WI38 (cell line): ENCODE measurements at regions not wholly inside any gene's neighbourhood (a gene's known extent, or its start where the extent isn't known, plus 50 kb on each side); places are given as distances from the start of the nearest gene placed in this dataset.

Experiments used
- H3K4me3 ChIP-seq: 2 replicates; pipeline ENCODE4 v1.5.1; 2011; ENCODE audit warnings: low read depth, mild to moderate bottlenecking, control low read depth, low read length
- CTCF ChIP-seq: IDR thresholded peaks from 2 replicates; pipeline ENCODE4 v1.5.1; 2012; ENCODE audit warnings: low read depth, mild to moderate bottlenecking, control low read depth, low read length

- no peak for TF ChIP-seq CTCF
- no peak overlapping the region for H3K4me3 ChIP-seq
Measured at GRCh38 chr2:129239141-129239540, 740.3 kb upstream of the RAB6C start.

- no peak overlapping the region for H3K4me3 ChIP-seq
- TF ChIP-seq CTCF = no peak
Measured at GRCh38 chr2:129240061-129240460, 739.4 kb upstream of the RAB6C start.

GRCh38 chr2:129242269-129242668 is 737.2 kb upstream of the RAB6C start:
- no peak overlapping the region for H3K4me3 ChIP-seq
- no peak for TF ChIP-seq CTCF

- H3K4me3 ChIP-seq = no peak overlapping the region
- TF ChIP-seq CTCF = no peak
Measured at GRCh38 chr2:129247751-129248150, 731.7 kb upstream of the RAB6C start.

- no peak for TF ChIP-seq CTCF
Measured at GRCh38 chr2:129248198-129248597, 731.3 kb upstream of the RAB6C start.

GRCh38 chr2:129252781-129253460 is 726.5 kb upstream of the RAB6C start:
- no peak overlapping the region for H3K4me3 ChIP-seq
- no peak for TF ChIP-seq CTCF

More at GRCh38 chr2:129248198-129248597, 731.3 kb upstream of the RAB6C start:
- H3K4me3 ChIP-seq = no peak overlapping the region

GRCh38 chr2:129253461-129253812 is 726.0 kb upstream of the RAB6C start:
- no peak for TF ChIP-seq CTCF
- no peak overlapping the region for H3K4me3 ChIP-seq
